ENCODE measurements at regions not wholly inside any gene's neighbourhood (a gene's known extent, or its start where the extent isn't known, plus 50 kb on each side); places are given as distances from the start of the nearest gene placed in this dataset.

- TF ChIP-seq, protein P1, sequence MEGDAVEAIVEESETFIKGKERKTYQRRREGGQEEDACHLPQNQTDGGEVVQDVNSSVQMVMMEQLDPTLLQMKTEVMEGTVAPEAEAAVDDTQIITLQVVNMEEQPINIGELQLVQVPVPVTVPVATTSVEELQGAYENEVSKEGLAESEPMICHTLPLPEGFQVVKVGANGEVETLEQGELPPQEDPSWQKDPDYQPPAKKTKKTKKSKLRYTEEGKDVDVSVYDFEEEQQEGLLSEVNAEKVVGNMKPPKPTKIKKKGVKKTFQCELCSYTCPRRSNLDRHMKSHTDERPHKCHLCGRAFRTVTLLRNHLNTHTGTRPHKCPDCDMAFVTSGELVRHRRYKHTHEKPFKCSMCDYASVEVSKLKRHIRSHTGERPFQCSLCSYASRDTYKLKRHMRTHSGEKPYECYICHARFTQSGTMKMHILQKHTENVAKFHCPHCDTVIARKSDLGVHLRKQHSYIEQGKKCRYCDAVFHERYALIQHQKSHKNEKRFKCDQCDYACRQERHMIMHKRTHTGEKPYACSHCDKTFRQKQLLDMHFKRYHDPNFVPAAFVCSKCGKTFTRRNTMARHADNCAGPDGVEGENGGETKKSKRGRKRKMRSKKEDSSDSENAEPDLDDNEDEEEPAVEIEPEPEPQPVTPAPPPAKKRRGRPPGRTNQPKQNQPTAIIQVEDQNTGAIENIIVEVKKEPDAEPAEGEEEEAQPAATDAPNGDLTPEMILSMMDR (IDR thresholded peaks at IDR 0.05), result no peak
- no peak for TF ChIP-seq POLR2A (IDR thresholded peaks at IDR 0.05)
Observed at GRCh38 chr10:46175831-46176230, 111.0 kb upstream of the ANTXRL start.

All from Peyer's patch (tissue), 4 donors.